ENCODE measurements at regions not wholly inside any gene's neighbourhood (a gene's known extent, or its start where the extent isn't known, plus 50 kb on each side); places are given as distances from the start of the nearest gene placed in this dataset.

- H3K4me2 ChIP-seq: no peak overlapping the region
- no peaks in the 10 kb centered on the region for H3K9me3 ChIP-seq (ENCODE audit: insufficient read depth, low read depth)
- H3K27me3 ChIP-seq (ENCODE audit: insufficient read depth, low read depth): no peaks in the 10 kb centered on the region
- H2AFZ ChIP-seq: no peak overlapping the region
- H4K20me1 ChIP-seq (ENCODE audit: insufficient read depth): no peaks in the 10 kb centered on the region
- intact Hi-C loops (cut with micrococcal nuclease; ENCODE audit: unreplicated experiment): no loop called here
- BruUV-seq (replicated peaks): no TSS peak
- H3K9me2 ChIP-seq (ENCODE audit: insufficient read depth): no peaks in the 10 kb centered on the region
- DNase-seq: no peak
- H3K27ac ChIP-seq: no peak overlapping the region
- ChIA-PET POLR2A (ENCODE audit: unreplicated experiment) (no interaction called here), CTCF (no interaction called here)
- H3K4me1 ChIP-seq (replicated peaks; ENCODE audit: insufficient read depth): no peaks in the 10 kb centered on the region
- no peaks in the 10 kb centered on the region for H3F3A ChIP-seq (ENCODE audit: insufficient read depth, low read depth)
- TF ChIP-seq CTCF (conservative IDR thresholded peaks at IDR 0.05) (no peak), EZH2 (IDR thresholded peaks at IDR 0.05; ENCODE audit: low read depth) (no peak)
- no peaks in the 10 kb centered on the region for H3K36me3 ChIP-seq (ENCODE audit: low read depth)
- no peaks in the 10 kb centered on the region for H3K79me2 ChIP-seq (ENCODE audit: low read depth)
- no peak overlapping the region for H3K4me3 ChIP-seq
Observed at GRCh38 chr5:161757223-161757622, 71.7 kb downstream of the GABRA6 start.

GRCh38 chr5:161763571-161763970, 78.0 kb downstream of the GABRA6 start:
- ChIA-PET POLR2A (ENCODE audit: unreplicated experiment) (no interaction called here), CTCF (no interaction called here)
- H4K20me1 ChIP-seq (ENCODE audit: insufficient read depth): no peaks in the 10 kb centered on the region
- DNase-seq: no peak
- H3K36me3 ChIP-seq (ENCODE audit: low read depth): no peaks in the 10 kb centered on the region
- no peak overlapping the region for H3K27ac ChIP-seq
- H3K4me3 ChIP-seq: no peak overlapping the region
- intact Hi-C loops (cut with micrococcal nuclease; ENCODE audit: unreplicated experiment): no loop called here
- H3F3A ChIP-seq (ENCODE audit: insufficient read depth, low read depth): no peaks in the 10 kb centered on the region
- H2AFZ ChIP-seq: no peak overlapping the region
- H3K79me2 ChIP-seq (ENCODE audit: low read depth): no peaks in the 10 kb centered on the region
- no peaks in the 10 kb centered on the region for H3K9me3 ChIP-seq (ENCODE audit: insufficient read depth, low read depth)
- BruUV-seq (replicated peaks): no TSS peak
- no peaks in the 10 kb centered on the region for H3K4me1 ChIP-seq (replicated peaks; ENCODE audit: insufficient read depth)
- TF ChIP-seq CTCF (conservative IDR thresholded peaks at IDR 0.05): no peak
- TF ChIP-seq EZH2 (IDR thresholded peaks at IDR 0.05; ENCODE audit: low read depth): no peak
- no peaks in the 10 kb centered on the region for H3K9me2 ChIP-seq (ENCODE audit: insufficient read depth)
- H3K4me2 ChIP-seq: no peak overlapping the region
- no peaks in the 10 kb centered on the region for H3K27me3 ChIP-seq (ENCODE audit: insufficient read depth, low read depth)

DNA sequence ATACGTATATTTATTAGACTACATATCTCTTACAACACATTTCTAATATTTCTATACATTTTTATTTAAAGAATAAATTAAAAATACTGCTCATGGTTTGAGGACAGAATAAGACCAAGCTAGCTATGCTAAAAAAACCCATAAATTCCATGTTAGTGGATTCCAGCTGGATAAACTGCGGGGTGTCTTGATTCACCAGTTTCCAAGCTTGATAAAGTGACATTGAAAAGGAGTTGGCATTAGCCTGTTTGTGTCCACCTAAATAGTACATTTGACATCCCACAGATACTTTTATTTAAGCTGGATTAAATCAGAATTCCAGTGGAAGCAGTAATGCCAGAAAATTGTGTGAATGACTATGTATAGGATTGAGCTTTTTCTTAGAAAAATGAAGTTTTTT, 80.1 kb downstream of the GABRA6 start:
- Histone ChIP-seq H3K4me2 (no peak overlapping the region), H3K36me3 (ENCODE audit: low read depth) (no peaks in the 10 kb centered on the region), H3K27me3 (ENCODE audit: insufficient read depth, low read depth) (no peaks in the 10 kb centered on the region), H3F3A (ENCODE audit: insufficient read depth, low read depth) (no peaks in the 10 kb centered on the region), H3K27ac (no peak overlapping the region), H4K20me1 (ENCODE audit: insufficient read depth) (no peaks in the 10 kb centered on the region), H2AFZ (no peak overlapping the region), H3K4me1 (replicated peaks; ENCODE audit: insufficient read depth) (no peaks in the 10 kb centered on the region), H3K4me3 (no peak overlapping the region), H3K9me2 (ENCODE audit: insufficient read depth) (no peaks in the 10 kb centered on the region), H3K9me3 (ENCODE audit: insufficient read depth, low read depth) (no peaks in the 10 kb centered on the region), H3K79me2 (ENCODE audit: low read depth) (no peaks in the 10 kb centered on the region)
- no peak for TF ChIP-seq CTCF (conservative IDR thresholded peaks at IDR 0.05)
- no peak for TF ChIP-seq EZH2 (IDR thresholded peaks at IDR 0.05; ENCODE audit: low read depth)
- DNase-seq: no peak
- CTCF ChIA-PET: no interaction called here
- intact Hi-C loops (cut with micrococcal nuclease; ENCODE audit: unreplicated experiment): no loop called here
- POLR2A ChIA-PET (ENCODE audit: unreplicated experiment): no interaction called here
- no TSS peak for BruUV-seq (replicated peaks)
